ENCODE measurements at regions not wholly inside any gene's neighbourhood (a gene's known extent, or its start where the extent isn't known, plus 50 kb on each side); places are given as distances from the start of the nearest gene placed in this dataset.

DNA sequence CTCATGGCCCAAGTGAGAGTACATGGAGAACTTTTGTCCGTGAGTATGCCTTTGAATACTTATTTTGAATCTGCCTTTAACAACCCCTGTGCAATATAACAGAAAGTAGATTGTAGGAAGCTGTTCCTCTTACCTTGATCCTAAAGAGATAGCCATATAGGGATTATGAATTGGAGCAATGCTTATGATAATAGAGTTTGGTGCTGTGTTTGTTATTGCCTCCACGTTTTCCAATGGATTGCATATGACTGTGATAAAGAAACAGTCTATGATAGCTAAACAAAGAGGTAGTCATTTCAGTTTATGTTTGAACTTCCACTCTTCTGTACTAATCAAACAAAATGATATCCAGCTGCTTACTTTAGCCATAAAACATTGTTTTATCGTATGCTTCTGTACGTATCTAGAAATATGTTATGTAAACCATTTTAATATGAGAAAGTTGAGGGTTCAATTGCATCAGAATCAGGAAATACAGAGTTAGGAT, 199.6 kb upstream of the RGMB start:
- TF ChIP-seq, protein P1, sequence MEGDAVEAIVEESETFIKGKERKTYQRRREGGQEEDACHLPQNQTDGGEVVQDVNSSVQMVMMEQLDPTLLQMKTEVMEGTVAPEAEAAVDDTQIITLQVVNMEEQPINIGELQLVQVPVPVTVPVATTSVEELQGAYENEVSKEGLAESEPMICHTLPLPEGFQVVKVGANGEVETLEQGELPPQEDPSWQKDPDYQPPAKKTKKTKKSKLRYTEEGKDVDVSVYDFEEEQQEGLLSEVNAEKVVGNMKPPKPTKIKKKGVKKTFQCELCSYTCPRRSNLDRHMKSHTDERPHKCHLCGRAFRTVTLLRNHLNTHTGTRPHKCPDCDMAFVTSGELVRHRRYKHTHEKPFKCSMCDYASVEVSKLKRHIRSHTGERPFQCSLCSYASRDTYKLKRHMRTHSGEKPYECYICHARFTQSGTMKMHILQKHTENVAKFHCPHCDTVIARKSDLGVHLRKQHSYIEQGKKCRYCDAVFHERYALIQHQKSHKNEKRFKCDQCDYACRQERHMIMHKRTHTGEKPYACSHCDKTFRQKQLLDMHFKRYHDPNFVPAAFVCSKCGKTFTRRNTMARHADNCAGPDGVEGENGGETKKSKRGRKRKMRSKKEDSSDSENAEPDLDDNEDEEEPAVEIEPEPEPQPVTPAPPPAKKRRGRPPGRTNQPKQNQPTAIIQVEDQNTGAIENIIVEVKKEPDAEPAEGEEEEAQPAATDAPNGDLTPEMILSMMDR (IDR thresholded peaks at IDR 0.05; ENCODE audit: insufficient read depth, low read length) = no peak
- TF ChIP-seq, protein P2, sequence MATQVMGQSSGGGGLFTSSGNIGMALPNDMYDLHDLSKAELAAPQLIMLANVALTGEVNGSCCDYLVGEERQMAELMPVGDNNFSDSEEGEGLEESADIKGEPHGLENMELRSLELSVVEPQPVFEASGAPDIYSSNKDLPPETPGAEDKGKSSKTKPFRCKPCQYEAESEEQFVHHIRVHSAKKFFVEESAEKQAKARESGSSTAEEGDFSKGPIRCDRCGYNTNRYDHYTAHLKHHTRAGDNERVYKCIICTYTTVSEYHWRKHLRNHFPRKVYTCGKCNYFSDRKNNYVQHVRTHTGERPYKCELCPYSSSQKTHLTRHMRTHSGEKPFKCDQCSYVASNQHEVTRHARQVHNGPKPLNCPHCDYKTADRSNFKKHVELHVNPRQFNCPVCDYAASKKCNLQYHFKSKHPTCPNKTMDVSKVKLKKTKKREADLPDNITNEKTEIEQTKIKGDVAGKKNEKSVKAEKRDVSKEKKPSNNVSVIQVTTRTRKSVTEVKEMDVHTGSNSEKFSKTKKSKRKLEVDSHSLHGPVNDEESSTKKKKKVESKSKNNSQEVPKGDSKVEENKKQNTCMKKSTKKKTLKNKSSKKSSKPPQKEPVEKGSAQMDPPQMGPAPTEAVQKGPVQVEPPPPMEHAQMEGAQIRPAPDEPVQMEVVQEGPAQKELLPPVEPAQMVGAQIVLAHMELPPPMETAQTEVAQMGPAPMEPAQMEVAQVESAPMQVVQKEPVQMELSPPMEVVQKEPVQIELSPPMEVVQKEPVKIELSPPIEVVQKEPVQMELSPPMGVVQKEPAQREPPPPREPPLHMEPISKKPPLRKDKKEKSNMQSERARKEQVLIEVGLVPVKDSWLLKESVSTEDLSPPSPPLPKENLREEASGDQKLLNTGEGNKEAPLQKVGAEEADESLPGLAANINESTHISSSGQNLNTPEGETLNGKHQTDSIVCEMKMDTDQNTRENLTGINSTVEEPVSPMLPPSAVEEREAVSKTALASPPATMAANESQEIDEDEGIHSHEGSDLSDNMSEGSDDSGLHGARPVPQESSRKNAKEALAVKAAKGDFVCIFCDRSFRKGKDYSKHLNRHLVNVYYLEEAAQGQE (IDR thresholded peaks at IDR 0.05; ENCODE audit: insufficient replicate concordance, low read depth) = no peak
- TF ChIP-seq SPI1 (IDR thresholded peaks at IDR 0.05; ENCODE audit: borderline replicate concordance, low read depth) = no peak
